ENCODE measurements at regions not wholly inside any gene's neighbourhood (a gene's known extent, or its start where the extent isn't known, plus 50 kb on each side); places are given as distances from the start of the nearest gene placed in this dataset.

DNA sequence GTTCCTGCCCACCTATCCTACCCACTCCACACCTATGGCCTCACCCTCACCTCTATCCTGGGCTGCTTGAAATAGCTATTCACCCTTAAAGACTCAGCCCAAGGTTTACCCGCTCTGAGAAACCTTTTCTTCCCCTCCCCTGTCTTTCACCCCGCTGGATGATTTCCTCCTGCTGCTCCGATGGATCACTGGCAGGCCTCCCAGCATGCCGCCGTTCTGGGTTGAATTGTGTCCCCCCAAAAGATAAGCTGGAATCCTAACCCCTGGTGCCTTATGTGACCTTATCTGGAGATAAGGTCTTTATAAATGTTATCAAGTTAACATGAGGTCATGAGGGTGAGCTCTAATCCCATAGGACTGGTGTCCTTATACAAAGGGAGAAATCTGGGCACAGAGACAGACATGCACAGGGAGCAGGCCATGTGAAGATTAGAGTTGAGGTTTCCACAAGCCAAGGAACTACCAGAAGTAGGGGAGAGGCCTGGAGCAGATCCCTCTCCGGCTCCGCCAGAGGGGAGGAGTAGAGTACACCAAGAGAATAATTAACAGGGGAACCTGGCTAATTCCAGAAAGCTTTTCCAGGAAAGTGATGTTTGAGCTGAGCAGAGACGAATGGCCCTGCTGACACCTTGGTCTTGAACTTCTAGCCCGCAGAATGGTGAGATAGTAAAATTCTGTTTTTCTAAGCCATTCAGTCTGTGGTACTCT is 110.0 kb upstream of the SERBP1 start:
- FAIRE-seq = no peak

More for the DNA sequence above, 110.0 kb upstream of the SERBP1 start:
- Histone ChIP-seq H4K8ac (ENCODE audit: extremely low read depth, insufficient read depth, low read length) (no peak overlapping the region), H3K36me3 (ENCODE audit: control insufficient read depth in 2 of 4, insufficient read depth in 4 of 4, low read length in 3 of 4) (no peaks in the 10 kb centered on the region), H2BK20ac (ENCODE audit: low read length) (no peak overlapping the region), H4K5ac (ENCODE audit: insufficient read length, low read depth, low read length) (no peak overlapping the region), H3K18ac (ENCODE audit: extremely low read depth, low read length) (no peak overlapping the region), H3K56ac (replicated peaks; ENCODE audit: insufficient read length, low read depth, low read length) (no peak overlapping the region), H3K9ac (replicated peaks in 1 of 4; ENCODE audit: extremely low read depth in 1 of 4, low read depth in 3 of 4, low read length in 3 of 4) (no peak overlapping the region), H2BK15ac (ENCODE audit: low read length) (no peak overlapping the region), H3K79me2 (ENCODE audit: control insufficient read depth in 1 of 2, insufficient read depth in 2 of 2, low read length in 2 of 2) (no peaks in the 10 kb centered on the region), H2BK5ac (ENCODE audit: low read depth, low read length) (no peak overlapping the region), H3K23ac (ENCODE audit: insufficient read length) (no peak overlapping the region), H3K4me3 (ENCODE audit: extremely low read depth in 1 of 4, insufficient read depth in 2 of 4, low read depth in 3 of 4, low read length in 4 of 4) (no peak overlapping the region), H4K20me1 (replicated peaks in 1 of 2; ENCODE audit: control insufficient read depth in 1 of 2, insufficient read depth in 2 of 2, low read length in 2 of 2) (no peaks in the 10 kb centered on the region), H3K9me3 (ENCODE audit: insufficient read depth in 2 of 2, low read depth in 1 of 2, low read length in 1 of 2) (no peaks in the 10 kb centered on the region), H3K14ac (ENCODE audit: insufficient read length) (no peak overlapping the region), H2AK5ac (ENCODE audit: low read depth, low read length) (no peak overlapping the region), H3K27ac (ENCODE audit: low read depth, low read length) (no peak overlapping the region), H2BK12ac (ENCODE audit: low read depth, low read length) (no peak overlapping the region), H3K79me1 (ENCODE audit: low read depth, low read length) (no peaks in the 10 kb centered on the region), H3K23me2 (ENCODE audit: low read depth, low read length) (no peaks in the 10 kb centered on the region), H3K4me1 (replicated peaks in 1 of 4; ENCODE audit: control insufficient read depth in 3 of 4, insufficient read depth in 4 of 4, low read length in 3 of 4) (no peaks in the 10 kb centered on the region), H2BK120ac (replicated peaks; ENCODE audit: low read depth, low read length) (no peak overlapping the region), H3K4me2 (ENCODE audit: insufficient read depth in 1 of 2, low read depth in 2 of 2, low read length in 2 of 2) (no peak overlapping the region), H4K91ac (replicated peaks; ENCODE audit: insufficient read length, low read length) (no peak overlapping the region), H3K27me3 (replicated peaks in 1 of 4; ENCODE audit: control insufficient read depth in 3 of 4, extremely low read depth in 1 of 4, insufficient read depth in 3 of 4, low read length in 3 of 4) (no peaks in the 10 kb centered on the region), H2AFZ (ENCODE audit: low read length) (no peak overlapping the region), H3K4ac (replicated peaks; ENCODE audit: insufficient read length, low read depth, low read length) (no peak overlapping the region)
- no peak for TF ChIP-seq POLR2A (IDR thresholded peaks at IDR 0.05; ENCODE audit: control extremely low read depth in 1 of 2, low read depth in 2 of 2, low read length in 2 of 2)
- no peak for TF ChIP-seq BCL11A (IDR thresholded peaks at IDR 0.05; ENCODE audit: low read depth in 2 of 2, low read length in 2 of 2)
- TF ChIP-seq RFX5 (IDR thresholded peaks at IDR 0.05; ENCODE audit: borderline replicate concordance, low read depth, low read length) = no peak
- no peak for TF ChIP-seq HDAC6 (IDR thresholded peaks at IDR 0.05; ENCODE audit: low read depth, low read length)
- TF ChIP-seq RNF2 (IDR thresholded peaks at IDR 0.05; ENCODE audit: borderline replicate concordance, low read depth, low read length, missing control alignments, poor library complexity, severe bottlenecking) = no peak
- no peak for TF ChIP-seq KDM5A (IDR thresholded peaks at IDR 0.05; ENCODE audit: low read length)
- TF ChIP-seq TBP (IDR thresholded peaks at IDR 0.05; ENCODE audit: low read depth, low read length) = no peak
- 87% methylated on average over 9 of the region's 9 CpGs; no CpG with 5 or more reads in 1 of the 2 experiments for WGBS, 2 experiments (ENCODE audit: extremely low coverage in 1 of 2, insufficient coverage in 1 of 2, insufficient read length in 1 of 2, insufficient replicate concordance in 2 of 2, low coverage in 1 of 2, low lambda C conversion rate in 2 of 2, missing lambda C conversion rate in 1 of 2)
- CTCF ChIA-PET (ENCODE audit: partially characterized antibody) = interaction anchor here (0.6 to 10.6 kb wide), 24 partner anchors 8 to 577 kb away, joined by 3 to 214 read pairs (median 4); no protein-coding TSS in a partner anchor
- POLR2A ChIA-PET (ENCODE audit: partially characterized antibody) = interaction anchor here (0.6 kb wide), 1 partner anchor 98 kb away, joined by 3 read pairs; no protein-coding TSS in a partner anchor
- DNase-seq (ENCODE audit: low read depth in 1 of 2, low spot score in 2 of 2) = no peak

Measured in H1 (cell line).